ENCODE measurements at regions not wholly inside any gene's neighbourhood (a gene's known extent, or its start where the extent isn't known, plus 50 kb on each side); places are given as distances from the start of the nearest gene placed in this dataset.

DNA sequence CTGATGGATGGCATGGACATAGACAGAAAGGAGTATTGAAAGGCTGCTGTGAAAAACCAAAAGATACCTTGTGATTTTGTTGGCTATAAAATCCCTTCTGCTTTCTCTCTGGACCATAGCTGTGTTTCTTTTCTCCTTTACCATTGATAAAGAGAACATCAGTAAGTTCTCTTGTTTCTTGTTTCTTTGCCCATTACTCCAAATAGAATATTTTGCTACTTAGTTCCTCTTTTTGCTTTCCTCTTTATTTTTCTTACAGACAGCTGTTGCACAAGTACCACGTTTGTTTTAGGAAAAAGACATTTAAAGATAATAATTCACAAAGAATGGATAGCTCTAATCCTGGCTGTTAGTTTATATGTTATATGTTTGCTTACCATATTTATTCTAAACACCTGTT, 1129.2 kb downstream of the DTWD2 start:
- in situ Hi-C loops (cut with MboI; ENCODE audit: low sequenced_read_pairs), result no loop called here

DNA sequence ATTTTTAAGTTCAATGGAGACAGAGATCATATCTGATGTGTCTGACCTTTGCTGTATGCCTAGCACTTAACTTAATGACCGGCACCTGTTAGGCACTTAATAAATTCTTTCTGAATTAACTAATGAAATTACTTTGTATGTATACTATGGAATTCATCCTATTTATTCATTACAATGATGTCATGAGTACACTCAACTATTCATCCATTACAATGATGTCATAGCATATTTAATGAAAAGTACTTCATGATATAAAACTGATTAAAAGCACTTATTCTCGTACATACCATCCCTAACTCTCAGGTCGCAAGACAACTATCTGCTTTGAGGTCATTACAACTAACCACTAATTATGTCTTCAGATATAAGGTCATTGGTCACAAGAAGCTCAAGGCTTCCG, 1131.6 kb downstream of the DTWD2 start:
- in situ Hi-C loops (cut with MboI; ENCODE audit: low sequenced_read_pairs), result no loop called here

DNA sequence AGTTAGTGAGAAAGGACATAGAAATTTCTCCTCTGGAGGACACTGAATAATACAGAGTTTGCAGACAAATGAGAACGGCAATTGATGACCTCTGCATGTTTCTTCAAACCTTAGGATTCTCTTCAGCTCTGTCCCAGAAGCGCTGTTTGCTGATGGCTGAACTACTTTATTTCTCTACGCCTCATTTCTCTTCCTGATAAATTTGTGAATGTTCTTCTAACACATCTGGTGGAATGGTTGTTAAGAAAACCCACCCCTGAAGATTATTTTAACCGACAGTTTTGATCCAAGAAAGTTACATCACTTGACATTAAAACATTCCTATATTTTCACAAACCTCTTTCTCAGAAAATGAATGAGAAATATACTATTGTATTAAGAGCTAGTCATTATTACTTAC, 1150.6 kb downstream of the DTWD2 start:
- in situ Hi-C loops (cut with MboI; ENCODE audit: low sequenced_read_pairs), result no loop called here

DNA sequence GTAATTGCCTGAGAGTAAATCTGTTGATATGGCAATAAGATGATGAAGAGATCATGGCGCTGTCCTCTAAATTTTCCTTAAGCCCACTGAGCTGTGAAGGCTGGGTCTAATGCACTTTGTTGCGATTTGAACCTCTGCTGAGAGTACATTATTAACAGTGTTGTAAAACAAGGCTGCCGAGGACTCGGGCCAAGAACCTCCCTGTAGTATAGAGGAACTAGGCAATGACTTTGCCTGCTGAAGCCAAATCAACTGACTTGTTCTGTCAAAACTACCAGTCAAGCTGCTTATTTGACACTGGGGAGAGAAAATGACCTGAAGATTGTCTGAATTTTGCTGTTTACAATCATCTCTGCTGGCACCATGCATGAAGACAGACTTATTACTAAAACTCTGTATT, 1154.7 kb downstream of the DTWD2 start:
- in situ Hi-C loops (cut with MboI; ENCODE audit: low sequenced_read_pairs), result no loop called here

DNA sequence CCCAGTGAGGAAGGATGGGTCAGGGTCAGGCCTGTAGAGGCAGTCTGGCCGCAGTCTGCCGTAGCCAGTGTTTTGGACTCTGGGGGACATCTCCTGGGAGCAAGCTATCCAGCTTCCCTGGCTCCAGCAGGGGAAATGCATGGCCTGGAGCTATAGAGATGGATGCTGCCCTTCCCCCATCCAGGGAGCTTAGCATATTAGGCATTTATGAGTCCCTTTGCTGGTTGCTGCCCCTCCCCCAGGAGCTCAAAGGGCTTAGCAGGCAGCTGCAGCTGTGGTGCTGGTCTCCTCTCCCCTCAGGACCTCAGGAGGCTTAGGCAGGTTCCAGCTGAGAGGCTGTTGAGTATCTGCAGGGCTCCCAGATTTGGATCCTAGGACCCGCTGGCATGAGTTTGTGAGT, 1158.7 kb downstream of the DTWD2 start:
- in situ Hi-C loops (cut with MboI; ENCODE audit: low sequenced_read_pairs), result no loop called here

DNA sequence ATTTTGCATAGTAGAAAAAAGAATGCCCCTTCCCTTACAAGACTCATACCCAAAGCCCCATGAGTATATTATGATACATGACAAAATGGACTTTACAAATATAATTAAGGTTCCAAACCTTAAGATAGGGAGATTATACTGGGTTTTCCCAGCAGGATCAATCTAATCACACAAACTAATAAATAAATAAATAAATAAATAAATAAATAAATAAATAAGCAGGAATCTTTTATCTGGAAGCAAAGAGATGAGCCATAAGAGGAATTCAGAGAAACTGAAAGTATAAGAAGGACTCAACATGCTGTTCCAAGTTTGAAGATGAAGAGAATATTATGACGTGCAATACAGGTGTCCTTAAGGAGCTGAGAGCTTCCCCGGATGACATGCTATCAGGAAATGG, 1174.5 kb downstream of the DTWD2 start:
- in situ Hi-C loops (cut with MboI; ENCODE audit: low sequenced_read_pairs), result no loop called here

DNA sequence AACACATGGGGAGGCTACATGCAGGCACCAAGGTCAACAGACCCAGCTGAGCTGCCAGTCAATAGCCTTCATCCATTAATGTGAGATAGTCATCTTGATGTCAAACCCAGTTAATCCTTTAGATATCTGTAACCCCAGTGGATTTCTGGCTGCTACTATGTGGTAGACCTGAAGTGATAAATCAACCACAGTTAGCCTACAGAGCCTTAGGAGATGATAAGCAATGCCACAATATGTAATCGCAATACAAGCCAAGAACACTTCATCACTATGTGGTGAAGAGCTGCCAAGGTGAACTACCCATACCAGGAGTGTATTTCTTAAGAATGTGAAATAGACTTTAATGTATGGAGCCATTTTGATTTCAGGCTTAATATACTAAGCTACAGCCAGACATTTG, 1175.5 kb downstream of the DTWD2 start:
- in situ Hi-C loops (cut with MboI; ENCODE audit: low sequenced_read_pairs), result no loop called here

DNA sequence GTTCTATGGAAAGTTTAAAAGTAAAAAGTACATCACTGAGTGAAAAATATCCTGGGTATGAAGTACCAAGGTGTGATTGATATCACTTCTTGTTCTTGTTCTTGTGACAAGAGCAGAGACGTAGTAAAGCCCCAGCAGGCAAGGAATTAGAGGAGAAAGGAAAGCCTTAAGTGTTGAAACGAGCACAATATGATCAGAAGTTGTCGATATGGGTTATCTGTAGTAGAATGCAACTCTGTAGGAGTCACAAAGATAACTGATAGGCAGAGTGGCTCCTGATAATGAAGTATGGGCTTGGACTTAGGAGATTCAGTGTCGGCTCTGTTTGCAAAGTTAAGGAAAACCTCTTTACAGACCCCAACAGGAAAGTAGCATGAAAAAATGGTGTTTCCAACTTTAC, 1179.1 kb downstream of the DTWD2 start:
- in situ Hi-C loops (cut with MboI; ENCODE audit: low sequenced_read_pairs), result no loop called here

DNA sequence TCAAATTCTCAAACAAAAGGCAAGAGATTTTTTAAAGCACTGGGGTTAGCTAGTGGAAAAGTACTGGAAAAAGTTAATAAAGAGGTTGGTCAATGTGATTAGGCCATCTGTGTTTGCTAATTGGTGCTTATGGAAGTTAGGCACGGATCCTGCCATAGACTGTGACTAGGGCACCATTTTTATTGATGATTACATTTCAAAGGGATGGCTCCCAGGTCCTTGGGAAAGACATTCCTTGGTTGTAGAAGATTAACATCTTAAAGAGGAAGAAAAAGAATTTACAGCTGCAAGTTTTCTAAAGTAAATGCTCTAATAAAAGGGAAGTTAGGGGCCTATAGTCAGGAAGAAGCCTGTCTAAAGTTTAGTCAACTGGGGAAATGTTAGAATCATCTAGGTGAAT, 1183.3 kb downstream of the DTWD2 start:
- in situ Hi-C loops (cut with MboI; ENCODE audit: low sequenced_read_pairs), result no loop called here

DNA sequence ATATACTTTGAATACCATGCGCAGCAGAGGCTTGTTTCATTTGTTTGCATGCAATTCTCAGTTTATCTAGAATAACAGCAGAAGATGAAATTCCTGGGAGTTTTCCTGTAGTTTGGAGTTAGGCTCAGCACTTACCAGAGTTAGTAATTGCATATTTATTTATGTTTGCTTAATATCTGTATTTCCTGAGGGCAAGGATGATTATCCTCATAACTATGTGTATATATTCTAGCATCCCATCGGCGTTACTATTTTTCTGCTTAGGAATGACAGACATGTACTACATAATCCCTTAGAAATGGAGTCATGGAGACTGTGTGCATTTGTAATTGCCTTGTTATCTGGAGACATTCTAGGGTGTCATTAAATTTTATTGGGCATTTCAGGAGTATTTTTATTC, 1184.8 kb downstream of the DTWD2 start:
- in situ Hi-C loops (cut with MboI; ENCODE audit: low sequenced_read_pairs), result no loop called here

DNA sequence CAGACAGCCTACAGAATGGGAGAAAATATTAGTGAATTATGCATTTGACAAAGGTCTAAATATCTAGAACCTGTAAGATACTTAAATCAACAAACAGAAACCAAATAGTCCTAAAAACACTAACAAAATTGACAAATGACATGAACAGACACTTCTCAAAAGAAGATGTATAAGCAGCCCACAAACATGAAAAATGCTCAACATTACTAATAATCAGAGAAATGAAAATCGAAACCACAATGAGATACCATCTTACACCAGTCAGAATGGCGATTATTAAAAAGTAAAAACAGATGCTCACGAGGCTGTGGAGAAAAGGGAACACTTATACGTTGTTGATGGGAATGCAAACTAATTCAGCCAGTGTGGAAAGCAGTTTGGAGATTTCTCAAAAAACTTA, 1186.8 kb downstream of the DTWD2 start:
- in situ Hi-C loops (cut with MboI; ENCODE audit: low sequenced_read_pairs), result no loop called here

DNA sequence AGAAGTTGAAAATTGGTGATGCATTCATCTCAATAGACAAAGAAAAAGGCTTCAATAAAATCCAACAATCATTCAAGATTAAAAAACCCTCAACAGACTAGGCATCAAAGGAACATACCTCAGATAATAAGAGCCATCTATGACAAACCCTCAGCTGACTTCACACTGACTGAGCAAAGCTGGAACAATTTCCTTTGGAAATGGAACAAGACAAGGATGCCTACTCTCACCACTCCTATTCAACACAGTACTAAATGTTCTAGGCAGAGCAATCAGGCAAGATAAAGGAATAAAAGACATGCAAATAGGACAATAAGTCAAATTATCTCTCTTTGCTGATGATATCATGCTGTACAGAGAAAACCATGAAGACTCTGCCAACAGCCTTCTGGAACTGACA, 1188.1 kb downstream of the DTWD2 start:
- in situ Hi-C loops (cut with MboI; ENCODE audit: low sequenced_read_pairs), result no loop called here

DNA sequence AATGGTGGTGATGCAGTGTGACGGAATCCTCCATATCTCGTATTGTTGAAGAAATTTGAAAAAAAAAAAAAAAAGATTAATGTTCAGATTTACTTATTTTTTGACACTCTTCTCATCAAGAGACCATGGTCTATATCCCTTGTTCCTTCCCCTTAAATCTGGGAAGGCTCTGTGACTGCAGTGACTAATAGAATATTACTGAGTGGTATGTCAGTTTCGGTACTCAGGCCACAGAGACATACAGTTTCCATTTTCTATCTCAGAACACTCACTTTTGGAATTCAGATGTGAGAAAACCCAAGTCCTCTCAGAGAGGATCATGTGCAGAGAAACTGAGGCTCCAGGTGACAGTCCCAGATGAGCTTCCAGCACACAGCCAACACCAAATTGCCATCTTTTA, 1193.5 kb downstream of the DTWD2 start:
- in situ Hi-C loops (cut with MboI; ENCODE audit: low sequenced_read_pairs), result no loop called here

DNA sequence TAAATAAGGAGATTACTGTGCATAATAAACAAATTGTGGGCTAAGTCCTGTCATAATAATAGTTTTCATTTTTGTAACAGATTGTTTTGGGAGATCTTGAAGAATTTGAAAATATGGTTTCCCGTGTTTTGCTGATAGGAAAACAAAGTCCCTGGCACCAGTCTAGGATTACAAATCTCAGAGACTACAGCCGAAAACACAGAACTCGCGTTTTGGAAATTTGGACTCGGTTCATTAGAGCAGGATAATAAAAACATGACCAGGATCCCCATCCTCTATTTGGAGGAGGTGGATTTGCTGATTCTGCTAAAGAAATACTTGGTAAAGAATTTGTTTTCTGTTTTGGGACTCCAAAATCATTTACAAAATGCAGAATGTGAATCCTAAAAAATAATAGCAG, 1194.4 kb downstream of the DTWD2 start:
- in situ Hi-C loops (cut with MboI; ENCODE audit: low sequenced_read_pairs), result no loop called here

DNA sequence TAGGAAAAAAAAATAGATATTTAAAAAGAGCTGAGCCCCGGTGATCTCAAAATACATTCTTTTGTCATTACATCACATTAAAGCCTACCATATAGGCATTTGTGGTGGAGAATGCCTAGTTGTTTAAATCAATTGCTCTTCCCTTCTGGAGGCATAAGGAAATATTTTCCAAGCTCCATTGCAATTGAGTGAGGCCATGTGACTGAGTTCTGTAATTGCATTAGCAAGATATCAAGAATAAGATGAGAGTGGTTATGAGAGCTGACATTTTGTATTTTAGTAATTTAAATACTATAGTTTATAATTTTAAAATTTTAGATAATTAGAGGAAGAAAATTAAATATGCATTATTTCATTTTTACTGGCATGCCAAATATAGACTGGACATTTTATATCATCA, 1195.9 kb downstream of the DTWD2 start:
- in situ Hi-C loops (cut with MboI; ENCODE audit: low sequenced_read_pairs), result no loop called here

DNA sequence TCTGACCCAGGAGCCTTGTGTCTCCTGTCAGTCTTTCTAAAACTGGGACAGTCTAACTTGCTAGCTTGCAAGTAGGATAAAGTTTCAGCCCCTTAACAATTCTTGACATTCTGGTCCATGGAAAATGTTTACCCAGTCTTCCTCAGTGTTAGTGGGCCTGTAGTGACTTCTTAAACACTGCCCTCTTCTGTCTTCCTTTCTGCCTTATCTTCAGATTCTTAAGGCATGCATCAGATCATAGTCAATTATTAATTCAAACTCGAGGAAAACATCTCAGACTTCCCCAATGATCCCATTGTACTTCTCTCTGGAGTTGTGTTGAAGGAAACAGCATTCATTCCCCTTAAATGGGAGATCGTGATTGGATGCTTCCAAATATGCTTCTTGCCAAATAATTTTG, 1199.8 kb downstream of the DTWD2 start:
- in situ Hi-C loops (cut with MboI; ENCODE audit: low sequenced_read_pairs), result no loop called here

DNA sequence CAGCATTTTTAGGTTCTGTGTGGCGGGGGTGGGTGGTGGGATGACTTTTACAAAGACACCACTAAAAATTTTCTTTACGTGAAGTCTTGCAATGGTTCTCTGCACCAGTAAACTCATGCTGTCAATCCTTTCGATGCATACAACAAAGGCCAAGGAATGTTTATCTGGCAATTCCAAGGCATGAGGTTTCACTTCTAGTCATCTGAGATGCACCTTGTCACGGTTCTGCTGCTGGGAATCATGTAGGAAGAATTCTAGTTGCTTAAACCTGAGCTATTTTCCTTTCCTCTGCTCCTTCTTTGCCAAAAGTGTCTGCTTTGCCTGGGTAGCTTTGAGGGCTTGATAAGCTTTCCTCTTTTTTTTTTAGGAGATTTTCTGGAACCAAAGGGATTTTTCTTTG, 1204.5 kb upstream of the SEMA6A start:
- in situ Hi-C loops (cut with MboI; ENCODE audit: low sequenced_read_pairs), result no loop called here

DNA sequence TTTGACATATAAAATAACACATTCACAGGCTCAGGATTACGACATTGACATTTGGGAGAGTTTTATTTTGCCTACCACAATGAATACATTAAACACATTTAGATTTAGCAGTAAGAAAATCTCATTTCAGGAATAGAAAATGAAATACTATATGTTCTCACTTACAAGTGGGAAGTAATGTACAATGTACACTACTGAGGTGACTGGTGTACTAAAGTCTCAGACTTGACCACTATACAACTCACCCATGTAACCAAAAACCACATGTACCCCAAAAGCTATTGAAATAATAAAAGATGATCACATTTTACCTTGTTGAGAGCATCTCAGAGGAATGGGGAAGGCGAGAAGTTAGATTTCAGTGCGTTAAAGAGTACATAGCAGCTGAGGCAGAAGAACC, 1202.4 kb upstream of the SEMA6A start:
- in situ Hi-C loops (cut with MboI; ENCODE audit: low sequenced_read_pairs), result no loop called here

DNA sequence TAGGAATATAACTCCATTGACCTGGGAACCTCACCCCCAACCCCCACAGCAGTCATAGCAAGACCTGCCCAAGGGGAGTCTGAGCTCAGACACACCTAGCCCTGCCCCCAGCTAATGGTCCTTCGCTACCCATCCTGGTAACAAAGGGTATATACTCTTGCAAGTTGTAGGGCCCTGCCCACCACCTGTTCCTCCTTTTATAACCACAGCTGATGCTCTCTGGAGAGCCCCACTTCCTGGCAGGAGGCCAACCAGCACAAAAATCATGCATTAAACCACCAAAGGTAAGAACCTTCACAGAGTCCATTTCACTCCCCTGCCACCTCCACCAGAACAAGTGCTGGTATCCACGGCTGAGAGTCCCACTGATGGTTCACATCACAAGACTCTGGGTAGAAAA, 1195.3 kb upstream of the SEMA6A start:
- in situ Hi-C loops (cut with MboI; ENCODE audit: low sequenced_read_pairs), result no loop called here

DNA sequence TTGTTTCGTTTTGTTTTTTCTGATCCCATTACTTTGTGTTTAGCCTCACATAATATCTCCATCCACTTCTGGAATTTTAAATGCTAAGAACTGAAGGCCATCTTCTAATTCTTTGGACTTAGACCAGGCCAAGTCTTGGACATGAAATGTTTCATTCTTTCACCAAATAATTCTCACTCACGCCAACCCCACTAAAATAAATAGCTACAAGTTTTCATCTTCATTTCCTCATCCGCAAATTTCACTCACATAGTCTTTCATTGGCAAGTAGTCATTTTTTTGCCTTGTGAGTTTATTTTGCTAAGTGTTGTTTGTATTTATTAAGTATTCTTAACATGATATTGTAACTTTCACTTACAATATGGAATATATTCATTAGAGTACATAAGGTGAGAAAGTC, 1188.6 kb upstream of the SEMA6A start:
- in situ Hi-C loops (cut with MboI; ENCODE audit: low sequenced_read_pairs), result no loop called here

DNA sequence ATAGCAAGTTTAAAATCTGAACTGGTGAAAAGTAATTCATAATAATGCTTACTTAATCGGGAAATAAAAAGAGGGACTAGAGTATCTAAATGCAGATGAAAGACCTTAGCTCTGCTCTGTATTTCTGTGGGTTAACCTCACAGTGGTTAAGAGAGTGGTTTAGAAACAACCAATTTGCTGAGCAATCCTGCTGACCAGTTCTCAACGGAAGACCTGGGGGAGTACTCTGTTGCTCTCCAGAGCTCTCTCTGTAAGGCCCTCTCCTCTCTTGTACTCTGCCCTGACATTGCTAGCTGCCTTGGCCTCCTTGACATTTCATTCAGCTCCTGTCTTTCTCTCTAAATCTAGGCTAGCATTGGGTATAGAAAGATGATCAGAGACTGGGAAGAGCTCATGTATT, 1186.6 kb upstream of the SEMA6A start:
- in situ Hi-C loops (cut with MboI; ENCODE audit: low sequenced_read_pairs), result no loop called here

DNA sequence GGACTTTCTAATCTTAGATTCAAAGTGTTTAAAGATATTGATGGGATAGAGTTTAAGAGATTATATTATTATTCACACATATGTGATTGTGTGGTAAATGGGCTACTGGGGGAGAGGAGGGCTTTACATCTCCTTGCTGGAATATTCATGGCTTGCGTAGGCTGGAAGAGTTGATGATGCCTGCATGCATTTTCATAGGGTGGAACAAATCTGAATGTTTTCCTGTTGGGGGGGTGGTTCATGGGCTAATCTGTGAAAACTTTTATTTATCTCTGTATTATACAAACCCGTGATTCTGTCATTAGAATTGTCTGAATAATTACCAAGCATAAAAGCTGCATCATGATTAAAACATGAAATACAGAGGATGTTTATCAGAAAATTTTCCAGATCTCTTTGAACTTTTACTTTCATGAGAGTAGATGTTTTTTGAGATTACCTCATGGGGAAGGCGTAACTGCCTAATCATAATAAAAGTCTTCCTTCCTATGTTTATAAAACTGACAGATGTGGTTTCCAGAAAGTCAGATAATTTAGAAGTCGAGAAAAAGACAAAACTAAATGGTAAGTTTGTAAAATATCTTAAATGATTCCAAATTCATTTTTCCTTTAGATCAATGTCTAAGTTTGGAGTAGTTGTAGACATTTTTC, 1185.4 kb upstream of the SEMA6A start:
- in situ Hi-C loops (cut with MboI; ENCODE audit: low sequenced_read_pairs), result no loop called here

DNA sequence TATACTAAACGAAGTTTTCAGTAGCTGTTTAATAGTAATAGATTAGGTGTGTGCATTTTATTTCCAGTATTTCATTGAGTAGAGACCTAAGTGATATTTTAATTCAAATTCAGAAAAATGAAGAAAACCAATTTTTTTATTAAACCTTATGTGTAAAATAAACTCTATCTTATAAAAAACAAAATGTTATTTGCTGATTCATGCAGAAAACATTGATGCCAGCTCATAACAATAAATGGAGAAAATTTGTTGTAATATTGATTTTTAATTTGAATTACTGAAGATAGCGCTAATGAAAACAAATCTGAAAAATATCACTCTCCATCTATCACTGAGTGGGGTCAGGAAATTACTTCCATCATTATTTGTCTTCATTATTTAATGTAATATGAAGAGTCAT, 1177.8 kb upstream of the SEMA6A start:
- in situ Hi-C loops (cut with MboI; ENCODE audit: low sequenced_read_pairs), result no loop called here

DNA sequence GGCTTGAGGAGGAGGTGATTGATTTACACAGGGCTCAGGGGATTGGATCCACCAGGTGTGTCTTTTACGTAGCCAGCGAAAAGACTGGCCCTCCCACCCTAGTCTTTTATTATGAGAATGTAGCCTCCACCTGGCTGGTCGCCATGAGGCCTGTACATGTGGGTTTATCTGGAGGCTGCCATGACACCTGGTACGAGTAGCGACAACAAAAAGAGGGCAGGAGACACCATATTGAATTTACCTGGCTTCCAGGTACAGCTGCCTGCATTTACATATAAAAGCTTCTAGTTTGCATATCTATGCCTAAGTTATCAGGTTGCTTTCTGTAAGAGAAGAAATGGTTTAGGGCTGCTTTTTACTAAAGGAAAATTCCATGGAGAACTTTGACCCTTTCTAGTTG, 1173.7 kb upstream of the SEMA6A start:
- in situ Hi-C loops (cut with MboI; ENCODE audit: low sequenced_read_pairs), result no loop called here
